Glomerular visceral epithelial cell (primary cell): ENCODE measurements at regions not wholly inside any gene's neighbourhood (a gene's known extent, or its start where the extent isn't known, plus 50 kb on each side); places are given as distances from the start of the nearest gene placed in this dataset.
"Not testable (repeated sequence)": the region's sequence is repeated elsewhere in the genome, so short reads cannot be mapped to it uniquely, and the experiment has no call there.

Experiments used
- DNase-seq: peaks from one replicate; pipeline ENCODE4 v3.0.0-alpha.2; 2016; ENCODE audit errors: extremely low spot score

DNA sequence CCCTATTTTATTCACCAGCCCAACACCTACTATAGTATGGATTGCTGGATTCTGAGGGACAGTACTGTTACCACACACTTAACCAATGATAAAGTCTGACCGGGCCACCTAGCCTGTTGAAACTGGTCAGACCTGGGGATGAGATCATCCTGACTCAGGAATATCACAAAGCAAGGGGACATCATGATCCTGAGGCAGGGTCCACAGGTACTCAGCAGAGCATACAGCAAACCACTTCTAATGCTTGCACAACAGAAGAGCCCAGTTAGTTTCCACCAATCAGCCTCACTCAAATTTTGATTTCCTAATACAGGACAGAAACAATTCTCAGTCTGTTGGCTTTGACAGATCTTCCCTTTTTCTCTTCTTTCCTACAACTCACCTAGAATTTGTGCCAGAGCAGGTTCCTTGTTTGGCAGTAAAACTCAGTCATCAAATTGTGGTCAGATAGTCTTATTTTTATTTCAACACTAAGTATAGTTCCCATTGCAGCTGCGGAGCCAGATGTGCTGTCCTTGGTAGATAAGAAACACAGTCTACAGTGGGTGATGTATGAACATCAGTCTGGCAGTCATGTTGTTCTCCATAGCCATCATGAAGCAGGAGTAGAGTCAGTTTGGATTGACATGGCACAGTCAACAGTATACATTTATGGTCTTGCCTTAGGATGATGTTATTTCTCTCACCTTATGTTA is 90.1 kb upstream of the PRR23C start:
- DNase-seq: no peak

DNA sequence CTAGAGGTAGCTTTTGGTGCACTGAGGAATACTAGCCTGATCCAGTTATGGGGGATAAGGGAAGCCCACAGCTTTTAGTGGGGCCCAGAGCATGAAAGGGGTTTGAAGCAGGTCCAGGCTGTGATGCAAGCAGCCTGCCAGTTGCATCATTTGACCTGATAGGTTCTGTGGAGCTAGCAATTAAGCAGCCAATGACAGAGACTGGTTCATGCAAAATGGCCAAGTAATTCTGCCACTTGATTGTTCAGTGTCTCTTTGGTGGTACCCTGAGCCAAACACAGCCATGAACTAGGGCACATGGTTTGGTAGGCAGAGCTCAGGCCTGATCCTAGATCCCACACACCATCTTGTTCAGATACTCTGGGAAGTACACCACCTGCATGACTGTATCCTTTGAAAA is 91.0 kb upstream of the PRR23C start:
- DNase-seq: no peak

DNA sequence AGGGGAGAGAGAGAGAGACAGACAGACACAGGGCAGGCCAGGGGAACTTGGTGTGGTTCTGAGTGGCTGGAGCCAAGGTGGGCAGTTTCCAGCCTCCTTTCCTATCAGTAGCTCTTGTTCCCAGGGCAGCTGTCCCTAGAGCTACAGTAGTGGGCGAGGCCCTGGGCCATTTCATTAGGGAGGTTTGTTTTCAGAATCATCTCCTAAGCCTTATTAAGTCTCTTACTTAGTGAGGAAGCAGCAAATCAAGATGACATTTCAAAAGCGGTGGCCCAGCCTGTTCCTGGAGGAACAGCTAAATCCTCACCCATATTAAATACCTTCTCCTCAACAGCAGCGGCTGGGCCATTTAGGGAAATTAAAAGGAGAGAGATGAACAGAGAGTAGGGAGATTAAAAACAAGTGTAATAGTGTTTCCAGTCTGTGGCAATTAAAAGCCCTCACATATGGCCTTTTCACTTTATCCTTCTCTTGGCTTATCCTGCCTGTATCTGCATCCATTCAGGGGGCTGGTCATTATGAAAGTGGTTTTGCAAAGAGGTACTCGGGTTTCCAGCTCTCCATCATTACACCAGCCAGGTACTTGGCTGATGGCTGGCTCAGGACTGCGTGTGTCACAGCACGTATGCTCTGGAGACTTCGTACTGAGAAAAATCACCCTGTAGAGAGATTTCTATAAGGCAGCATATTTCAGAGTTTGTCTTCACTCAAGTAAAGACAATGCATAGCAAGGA is 91.9 kb upstream of the PRR23C start:
- no peak for DNase-seq

DNA sequence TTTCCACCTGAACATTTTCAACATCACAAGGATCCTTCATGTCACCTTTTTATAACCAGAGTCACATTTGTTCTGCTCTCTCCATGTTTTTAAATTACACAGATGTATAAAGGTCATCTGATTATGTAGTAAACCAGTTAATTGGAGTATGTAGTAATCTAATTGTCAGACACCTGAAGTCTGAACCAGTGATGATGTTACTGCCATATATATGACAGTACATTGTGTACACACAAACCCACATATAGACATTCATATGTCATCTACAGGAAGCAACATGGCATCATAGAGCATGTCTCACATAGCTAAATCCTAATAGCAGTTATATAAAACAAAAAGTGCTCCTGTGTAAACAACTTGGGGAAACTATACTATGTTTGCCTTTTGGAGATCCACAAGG is 95.9 kb upstream of the PRR23C start:
- DNase-seq: no peak

DNA sequence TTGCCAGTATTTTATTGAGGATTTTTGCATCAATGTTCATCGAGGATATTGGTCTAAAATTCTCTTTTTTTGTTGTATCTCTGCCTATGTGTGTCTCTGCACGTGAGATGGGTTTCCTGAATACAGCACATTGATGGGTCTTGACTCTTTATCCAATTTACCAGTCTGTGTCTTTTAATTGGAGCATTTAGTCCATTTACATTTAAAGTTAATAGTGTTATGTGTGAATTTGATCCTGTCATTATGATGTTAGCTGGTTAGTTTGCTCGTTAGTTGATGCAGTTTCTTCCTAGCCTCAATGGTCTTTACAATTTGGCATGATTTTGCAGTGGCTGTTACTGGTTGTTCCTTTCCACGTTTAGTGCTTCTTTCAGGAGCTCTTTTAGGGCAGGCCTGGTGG is 101.3 kb upstream of the PRR23C start:
- DNase-seq: not testable (repeated sequence)

DNA sequence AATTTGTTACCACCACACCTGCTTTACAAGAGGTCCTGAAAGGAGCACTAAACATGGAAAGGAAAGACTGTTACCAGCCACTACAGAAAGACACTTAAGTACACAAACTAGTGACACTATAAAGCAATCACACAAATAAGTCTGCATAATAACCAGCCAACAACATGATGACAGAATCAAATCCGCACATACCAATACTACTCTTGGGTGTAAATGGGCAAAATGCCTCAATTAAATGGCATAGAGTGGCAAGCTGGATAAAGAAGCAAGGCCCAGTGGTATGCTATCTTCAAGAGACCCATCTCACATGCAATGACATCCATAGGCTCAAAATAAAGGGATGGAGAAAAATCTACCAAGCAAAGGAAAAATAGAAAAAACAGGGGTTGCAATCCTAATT is 106.8 kb upstream of the PRR23C start:
- DNase-seq: no peak

DNA sequence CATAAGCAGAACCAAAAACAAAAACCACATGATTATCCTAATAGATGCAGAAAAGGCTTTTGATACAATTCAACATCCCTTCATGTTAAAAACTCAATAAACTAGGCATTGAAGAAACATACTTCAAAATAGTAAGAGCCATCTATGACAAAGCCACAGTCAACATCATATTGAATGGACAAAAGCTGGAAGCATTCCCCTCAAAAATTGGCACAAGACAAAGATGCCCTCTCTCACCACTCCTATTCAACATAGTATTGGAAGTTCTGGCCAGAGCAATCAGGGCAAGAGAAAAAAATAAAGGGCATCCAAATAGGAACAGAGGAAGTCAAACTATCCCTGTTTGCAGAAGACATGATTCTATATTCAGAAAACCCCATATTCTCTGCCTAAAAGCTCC is 108.7 kb upstream of the PRR23C start:
- not testable (repeated sequence) for DNase-seq

DNA sequence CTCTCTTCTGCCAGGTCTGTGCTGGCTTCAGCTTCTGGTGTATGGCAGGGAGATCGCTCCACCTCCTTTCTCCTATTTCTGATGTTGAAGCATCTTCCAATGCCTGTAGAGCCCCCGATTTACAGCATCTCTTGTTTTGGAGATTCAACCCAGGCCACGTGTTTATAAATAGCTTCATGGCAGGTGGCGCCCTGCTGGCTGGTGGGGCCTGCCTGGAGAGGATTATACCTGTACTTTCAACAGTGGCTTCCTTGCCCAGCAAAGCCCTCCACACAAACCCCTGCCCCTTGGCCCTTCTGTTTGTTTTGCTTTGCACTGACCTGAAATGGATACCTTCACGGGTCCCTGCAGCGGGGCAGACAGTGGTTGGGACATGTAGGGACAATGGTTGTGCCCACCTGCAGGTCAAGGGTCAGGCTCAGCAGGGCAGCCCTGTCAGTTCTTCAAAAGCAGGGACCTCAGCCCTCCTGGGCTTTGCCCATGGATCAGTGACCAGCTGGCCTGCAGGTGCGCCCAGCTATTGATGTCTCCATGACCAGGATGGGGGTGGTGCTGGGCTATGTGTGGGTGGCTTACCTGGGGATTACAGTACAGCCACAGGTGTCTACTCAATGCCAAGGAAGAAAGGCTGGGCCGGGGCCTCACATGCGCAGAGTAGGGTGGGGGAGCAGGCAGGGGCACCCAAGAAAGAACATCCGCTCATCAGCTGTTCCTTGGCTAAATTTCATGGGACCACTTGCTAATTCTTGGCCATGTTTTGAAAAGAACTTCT is 112.7 kb upstream of the PRR23C start:
- DNase-seq: no peak

DNA sequence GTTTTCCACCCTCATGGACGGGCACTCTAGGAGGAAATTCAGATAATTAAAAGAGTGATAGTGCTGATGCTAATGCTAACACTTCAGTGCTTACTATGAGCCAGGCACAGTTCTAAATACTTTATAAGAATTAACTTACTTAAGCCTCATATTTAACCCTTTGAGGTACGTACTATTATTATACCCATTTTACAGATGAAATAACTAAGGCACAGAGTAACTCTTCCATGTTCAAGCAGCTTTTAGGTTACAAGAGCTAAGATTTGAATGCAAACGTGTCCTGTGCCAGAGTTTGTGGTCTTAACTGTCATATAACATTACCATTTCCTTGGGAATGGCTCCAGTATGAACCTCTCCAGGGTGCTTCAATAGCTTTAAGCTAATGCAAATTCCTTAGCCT is 114.7 kb upstream of the PRR23C start:
- DNase-seq: no peak

DNA sequence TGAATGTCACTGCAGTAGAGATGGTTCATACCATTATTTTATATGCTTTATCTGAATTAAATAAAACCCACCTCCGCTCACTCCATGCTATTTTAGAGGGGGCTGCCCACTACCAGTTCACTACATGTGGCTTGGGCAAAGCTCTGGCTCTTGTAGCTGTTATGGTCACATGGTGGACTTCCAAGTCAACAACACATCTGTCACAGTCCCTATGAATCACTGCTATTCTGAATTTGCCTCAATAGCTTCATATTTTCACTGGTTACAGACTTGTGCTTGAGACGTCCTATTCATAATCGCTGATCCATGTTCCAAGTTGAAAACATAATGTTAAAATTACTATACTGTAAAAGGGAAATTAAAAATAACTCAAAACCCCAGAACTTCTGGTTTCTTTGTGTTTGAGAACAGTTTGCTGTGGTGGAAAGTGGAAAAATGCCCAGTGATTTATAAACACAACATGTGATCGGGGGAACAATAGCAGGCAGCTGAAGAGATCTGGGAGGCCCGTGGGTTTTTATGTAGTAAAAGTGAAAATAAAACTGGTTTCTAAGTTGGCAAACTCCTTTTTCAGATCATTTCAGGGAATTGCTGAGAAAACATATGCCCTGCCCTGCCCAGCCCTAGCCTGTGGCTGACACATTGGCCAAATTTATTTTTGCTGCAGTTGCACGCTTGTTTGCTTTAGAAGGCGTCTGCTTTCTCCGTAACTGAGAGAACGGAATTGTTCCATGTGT is 128.8 kb upstream of the PRR23C start:
- no peak for DNase-seq

DNA sequence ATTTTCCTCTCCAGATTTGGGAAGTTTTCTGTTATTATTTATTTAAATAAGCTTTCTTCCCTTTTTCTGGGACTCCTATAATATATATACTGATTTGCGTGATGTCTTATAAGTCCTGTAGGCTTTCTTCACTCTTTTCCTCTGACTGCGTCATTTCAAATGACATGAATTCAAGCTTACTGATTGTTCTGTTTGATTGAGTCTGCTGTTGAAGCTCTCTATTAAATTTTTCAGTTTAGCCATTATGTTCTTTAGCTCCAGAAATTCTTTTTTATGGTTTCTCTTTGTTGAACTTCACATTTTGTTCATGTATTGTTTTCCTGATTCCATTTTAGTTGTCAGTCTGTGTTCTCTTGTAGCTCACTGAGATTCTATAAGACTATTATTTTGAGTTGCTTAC is 135.8 kb upstream of the PRR23C start:
- DNase-seq: no peak

DNA sequence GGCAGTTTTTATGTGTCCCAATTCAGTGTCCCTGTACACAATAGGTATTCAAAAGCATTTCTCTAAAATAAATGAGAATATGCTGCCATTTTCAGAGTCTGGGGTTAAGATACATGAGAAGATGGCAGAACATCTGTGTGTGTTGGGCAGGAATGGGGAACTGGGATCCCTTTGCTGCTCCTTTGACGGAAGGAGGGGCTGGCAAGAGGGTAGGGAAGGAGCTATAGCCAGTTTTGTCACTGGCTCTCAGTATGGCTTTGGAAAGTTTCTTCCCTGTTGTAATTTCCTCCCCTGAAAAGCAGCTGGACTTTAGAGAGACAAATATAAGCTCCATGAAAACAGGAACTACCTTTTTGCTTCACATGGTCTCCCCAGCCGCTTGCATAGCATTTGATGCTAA is 137.5 kb upstream of the PRR23C start:
- DNase-seq: no peak

DNA sequence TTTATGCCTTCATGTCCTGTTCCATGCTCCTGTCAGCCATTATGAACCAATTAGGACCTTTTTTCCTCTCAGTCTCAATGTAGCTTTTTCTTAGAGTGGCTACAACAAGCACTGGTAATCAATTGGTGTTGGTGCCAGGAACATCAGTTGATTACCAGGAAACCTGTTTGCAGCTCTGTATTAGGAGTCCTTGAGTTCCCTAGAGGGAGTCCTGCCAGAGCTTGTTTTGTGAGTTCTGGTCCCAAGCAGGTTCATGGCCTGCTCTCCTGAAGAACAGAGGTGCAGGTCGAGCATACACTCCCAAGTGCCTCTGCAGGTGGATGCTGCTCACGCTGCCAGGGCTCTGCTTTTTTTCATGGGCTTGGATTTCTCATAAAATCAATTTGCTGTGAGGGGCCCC is 137.9 kb upstream of the PRR23C start:
- DNase-seq: no peak

DNA sequence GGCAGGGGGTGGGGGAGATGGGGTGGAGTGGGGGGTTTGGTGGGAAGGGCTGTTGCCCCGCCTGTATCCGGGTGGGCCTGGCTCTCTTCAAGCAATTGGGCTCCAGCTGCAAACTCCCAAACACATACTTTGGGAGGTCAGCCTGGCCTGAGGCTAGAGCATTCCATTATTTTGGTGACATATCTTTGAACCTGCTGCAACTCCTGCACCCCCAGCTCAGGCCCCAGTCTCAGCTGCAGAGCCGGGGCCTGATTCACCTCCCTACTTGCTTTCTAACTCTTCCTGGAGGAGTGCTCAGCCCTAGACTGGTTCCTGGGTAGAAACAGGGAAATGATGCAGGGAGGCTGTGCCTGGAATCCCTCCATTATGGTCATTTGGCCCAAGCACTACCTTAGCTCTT is 140.8 kb upstream of the PRR23C start:
- no peak for DNase-seq

DNA sequence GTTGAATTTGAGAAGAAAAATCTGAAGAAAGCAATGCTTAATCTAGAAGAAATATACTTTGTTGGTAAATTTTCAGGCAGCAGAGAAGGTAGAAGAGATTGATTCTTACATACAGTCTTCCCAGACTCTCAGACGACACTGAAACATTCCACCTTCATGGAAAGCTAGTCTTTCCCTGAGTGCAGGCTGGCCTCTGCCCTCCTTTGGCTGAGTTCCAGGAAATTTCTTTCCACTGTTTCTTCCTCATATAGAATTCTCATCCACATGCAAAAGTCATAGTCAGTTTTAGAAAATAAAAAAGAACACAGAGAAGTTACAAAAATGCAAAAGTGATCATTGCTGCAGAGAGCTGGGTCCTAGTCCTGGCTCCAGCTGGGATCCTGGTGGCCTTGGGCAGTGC is 142.5 kb upstream of the PRR23C start:
- DNase-seq: no peak

DNA sequence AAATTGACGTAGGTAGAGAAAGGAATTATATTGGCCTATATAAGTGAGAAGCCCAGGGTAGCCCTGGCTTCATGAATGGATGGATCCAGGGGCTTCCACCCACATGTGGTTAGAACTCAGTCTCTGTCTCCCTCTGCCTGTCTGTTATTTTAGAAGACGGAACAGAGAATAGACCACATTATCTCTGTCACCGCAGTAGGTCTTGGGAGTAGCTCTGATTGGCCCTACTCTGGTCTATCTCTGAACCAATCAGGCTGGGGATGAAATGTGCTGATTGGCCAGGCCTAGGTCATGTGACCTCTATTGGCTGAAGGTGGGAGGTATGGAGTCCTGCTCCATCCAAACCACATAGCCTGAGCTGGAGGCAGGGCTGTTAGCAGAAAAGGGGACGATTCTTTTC is 143.0 kb upstream of the PRR23C start:
- DNase-seq: no peak

DNA sequence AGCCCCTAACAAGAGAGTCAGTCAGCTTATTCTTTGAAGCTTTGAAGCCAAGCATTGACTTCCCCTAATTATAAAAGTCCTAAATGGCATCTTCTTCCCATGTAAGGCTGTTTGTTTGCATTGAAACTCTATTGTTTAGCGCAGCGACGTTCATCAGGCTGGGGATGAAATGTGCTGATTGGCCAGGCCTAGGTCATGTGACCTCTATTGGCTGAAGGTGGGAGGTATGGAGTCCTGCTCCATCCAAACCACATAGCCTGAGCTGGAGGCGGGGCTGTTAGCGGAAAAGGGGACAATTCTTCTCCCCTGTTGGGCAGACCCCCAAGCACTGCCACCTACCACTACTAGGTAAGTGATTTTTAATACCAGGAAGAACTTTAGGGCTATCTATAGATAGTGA is 145.3 kb upstream of the PRR23C start:
- no peak for DNase-seq

DNA sequence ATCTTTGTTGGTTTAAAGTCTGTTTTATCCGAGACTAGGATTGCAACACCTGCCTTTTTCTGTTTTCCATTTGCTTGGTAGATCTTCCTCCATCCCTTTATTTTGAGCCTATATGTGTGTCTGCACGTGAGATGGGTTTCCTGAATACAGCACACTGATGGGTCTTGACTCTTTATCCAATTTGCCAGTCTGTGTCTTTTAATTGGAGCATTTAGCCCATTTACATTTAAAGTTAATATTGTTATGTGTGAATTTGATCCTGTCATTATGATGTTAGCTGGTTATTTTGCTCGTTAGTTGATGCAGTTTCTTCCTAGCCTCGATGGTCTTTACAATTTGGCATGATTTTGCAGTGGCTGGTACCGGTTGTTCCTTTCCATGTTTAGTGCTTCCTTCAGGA is 149.4 kb upstream of the MRPS22 start:
- not testable (repeated sequence) for DNase-seq

DNA sequence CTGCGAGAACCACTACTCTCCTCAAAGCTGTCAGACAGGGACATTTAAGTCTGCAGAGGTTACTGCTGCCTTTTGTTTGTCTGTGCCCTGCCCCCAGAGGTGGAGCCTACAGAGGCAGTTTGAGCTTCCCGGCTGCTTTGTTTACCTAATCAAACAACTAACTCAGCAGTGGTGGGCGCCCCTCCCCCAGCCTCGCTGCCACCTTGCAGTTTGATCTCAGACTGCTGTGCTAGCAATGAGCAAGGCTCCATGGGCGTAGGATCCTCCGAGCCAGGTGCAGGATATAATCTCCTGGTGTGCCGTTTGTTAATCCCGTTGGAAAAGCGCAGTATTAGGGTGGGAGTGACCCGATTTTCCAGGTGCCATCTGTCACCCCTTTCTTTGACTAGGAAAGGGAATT is 147.7 kb upstream of the MRPS22 start:
- DNase-seq: not testable (repeated sequence)

DNA sequence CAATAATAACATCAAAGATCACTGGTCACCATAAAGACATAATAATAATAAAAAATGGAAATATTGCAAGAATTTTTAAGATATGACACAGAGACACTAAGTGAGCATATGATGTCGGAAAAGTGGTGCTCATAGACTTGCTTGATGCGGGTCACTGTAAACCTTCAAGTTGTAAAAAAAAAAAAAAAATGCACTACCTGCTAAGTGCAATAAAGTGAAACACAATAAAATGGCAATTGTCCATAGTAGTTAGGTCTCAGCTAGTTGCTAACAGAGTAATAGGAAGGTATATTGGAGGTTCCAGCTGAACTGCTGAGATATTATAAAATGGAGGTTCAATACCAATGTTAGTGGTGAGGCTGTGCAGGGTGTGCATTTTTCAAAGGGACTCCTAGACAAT is 146.6 kb upstream of the MRPS22 start:
- no peak for DNase-seq

DNA sequence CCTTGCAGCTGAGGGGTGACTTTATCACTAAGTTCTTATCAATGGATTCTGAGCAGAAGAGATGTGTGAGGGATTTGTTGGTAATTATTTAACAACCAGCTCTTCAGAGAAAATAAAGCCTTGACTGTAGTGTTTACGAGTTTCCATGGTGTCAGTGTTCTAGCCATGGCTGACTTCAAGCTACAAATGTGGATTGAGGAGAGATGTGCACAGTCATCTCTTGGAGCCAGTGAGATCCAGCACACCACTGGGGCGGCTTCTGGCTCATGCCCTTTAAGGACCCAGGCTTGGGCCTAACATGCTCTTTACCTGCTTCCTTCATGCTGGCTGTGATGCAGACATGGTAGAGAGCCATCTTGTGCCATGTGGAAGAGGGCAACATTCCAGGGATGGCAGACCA is 145.6 kb upstream of the MRPS22 start:
- DNase-seq: no peak

DNA sequence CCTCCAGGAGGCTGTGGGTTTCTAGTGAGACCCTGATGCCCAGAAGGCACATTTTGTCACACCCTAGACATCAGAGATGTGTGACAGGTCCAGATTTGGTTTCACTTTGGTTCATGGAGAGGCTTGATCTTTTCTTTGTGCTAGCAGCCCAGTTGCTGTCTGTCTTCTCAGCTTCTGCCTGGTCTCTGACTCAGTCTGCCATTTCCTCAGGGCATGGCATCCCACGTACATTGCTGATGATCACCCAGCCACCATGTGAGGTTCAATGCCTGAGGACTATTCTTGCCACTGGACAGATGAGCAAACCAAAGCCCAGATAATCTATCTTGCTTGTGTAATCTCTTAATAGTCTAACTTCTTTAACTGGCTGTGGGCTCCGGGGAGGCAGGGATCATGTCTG is 144.9 kb upstream of the MRPS22 start:
- no peak for DNase-seq
